Ectodermal cell (in vitro differentiated cells): ENCODE measurements at regions not wholly inside any gene's neighbourhood (a gene's known extent, or its start where the extent isn't known, plus 50 kb on each side); places are given as distances from the start of the nearest gene placed in this dataset.
A peak's percentile ranks its signal among the peaks of the same experiment; 100 is the strongest.

ENCODE experiments used
- H3K27ac ChIP-seq: 2 replicates; pipeline ENCODE4 v1.7.0; 2013; ENCODE audit warnings: mild to moderate bottlenecking, low read depth, low read length; ENCODE audit not compliant: insufficient read depth, poor library complexity, severe bottlenecking
- H3K27me3 ChIP-seq: 2 replicates; pipeline ENCODE4 v1.7.0; 2013; ENCODE audit warnings: mild to moderate bottlenecking, low read length; ENCODE audit not compliant: insufficient read depth, control insufficient read depth, poor library complexity, severe bottlenecking
- H3K36me3 ChIP-seq: one replicate; pipeline ENCODE4 v1.7.0; 2013; ENCODE audit warnings: low read length; ENCODE audit not compliant: control insufficient read depth, insufficient read depth
- H3K4me1 ChIP-seq: one replicate; pipeline ENCODE4 v1.7.0; 2013; ENCODE audit warnings: low read length; ENCODE audit not compliant: control insufficient read depth, insufficient read depth
- H3K4me3 ChIP-seq: 2 replicates; pipeline ENCODE4 v1.7.0; 2013; ENCODE audit warnings: low read depth, low read length, control low read depth; ENCODE audit not compliant: insufficient read depth
- H3K9me3 ChIP-seq: 2 replicates; pipeline ENCODE4 v1.7.0; 2013; ENCODE audit warnings: mild to moderate bottlenecking, low read length, moderate library complexity; ENCODE audit not compliant: control insufficient read depth
- WGBS, 2 experiments: methylation state at CpG; one replicate each; pipeline ENCODE4 v1.1.7; 2013; ENCODE audit warnings: missing lambda C conversion rate in 2 of 2; 5-methylcytosine and 5-hydroxymethylcytosine counted together

- 84 to 86% methylated on average over 20 of the region's 20 CpGs for WGBS, 2 experiments
- Histone ChIP-seq H3K9me3 (no peaks in the 10 kb centered on the region), H3K4me1 (peaks cover 9% of the 10 kb centered on the region), H3K4me3 (no peak overlapping the region), H3K36me3 (no peaks in the 10 kb centered on the region), H3K27me3 (peaks cover 19% of the 10 kb centered on the region), H3K27ac (no peak overlapping the region)
Observed at GRCh38 chr6:169966312-169967181, 215.1 kb downstream of the ERMARD start.

GRCh38 chr6:169965657-169966311, 214.4 kb downstream of the ERMARD start:
- WGBS, 2 experiments: 91% methylated on average over 25 of the region's 25 CpGs
- H3K36me3 ChIP-seq: no peaks in the 10 kb centered on the region
- peaks cover 11% of the 10 kb centered on the region for H3K4me1 ChIP-seq
- no peak overlapping the region for H3K27ac ChIP-seq
- no peak overlapping the region for H3K4me3 ChIP-seq
- no peaks in the 10 kb centered on the region for H3K9me3 ChIP-seq
- peaks cover 21% of the 10 kb centered on the region for H3K27me3 ChIP-seq

- Histone ChIP-seq H3K27ac (no peak overlapping the region), H3K4me3 (no peak overlapping the region), H3K27me3 (peaks cover 21% of the 10 kb centered on the region), H3K4me1 (peaks cover 12% of the 10 kb centered on the region), H3K9me3 (no peaks in the 10 kb centered on the region), H3K36me3 (no peaks in the 10 kb centered on the region)
- WGBS, 2 experiments: 76 to 78% methylated on average over 5 of the region's 6 CpGs
Observed at GRCh38 chr6:169965239-169965638, 213.8 kb downstream of the ERMARD start.

GRCh38 chr6:169964486-169965180, 213.2 kb downstream of the ERMARD start:
- Histone ChIP-seq H3K27me3 (peaks cover 21% of the 10 kb centered on the region), H3K4me1 (peaks cover 12% of the 10 kb centered on the region), H3K36me3 (no peaks in the 10 kb centered on the region), H3K27ac (no peak overlapping the region), H3K9me3 (no peaks in the 10 kb centered on the region), H3K4me3 (no peak overlapping the region)
- WGBS, 2 experiments: 91 to 95% methylated on average over 9 of the region's 9 CpGs

DNA sequence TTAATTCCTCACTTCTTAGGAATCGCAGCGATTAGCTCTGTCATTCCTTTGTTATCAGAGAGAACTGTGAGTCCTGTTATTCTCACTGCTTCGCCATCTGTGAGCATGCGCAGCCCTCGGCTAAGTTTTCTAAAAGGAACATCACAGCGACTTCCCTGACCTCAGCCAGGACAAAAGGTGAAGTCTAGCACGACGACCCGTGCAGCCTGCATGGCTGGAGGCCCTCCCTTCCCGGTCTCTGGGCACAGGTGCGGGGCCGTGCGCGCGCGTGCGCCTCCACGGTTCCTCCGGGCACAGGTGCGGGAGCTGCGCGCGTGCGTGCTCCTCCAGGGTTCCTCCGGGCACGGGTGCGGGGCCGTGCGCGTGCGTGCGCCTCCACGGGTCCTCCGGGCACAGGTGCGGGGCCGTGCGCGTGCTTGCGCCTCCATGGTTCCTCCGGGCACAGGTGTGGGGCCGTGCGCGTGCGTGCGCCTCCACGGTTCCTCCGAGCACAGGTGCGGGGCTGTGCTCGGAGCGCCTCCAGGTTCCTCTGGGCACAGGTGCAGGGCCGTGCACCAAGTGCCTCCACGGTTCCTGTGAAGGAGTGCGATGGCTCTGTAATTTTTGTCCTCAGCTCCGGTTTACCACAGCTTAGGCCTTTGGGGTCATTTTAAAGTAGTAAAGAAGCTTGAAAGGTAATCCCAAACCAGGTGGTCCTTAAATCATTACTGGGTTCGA, 212.3 kb downstream of the ERMARD start:
- Histone ChIP-seq H3K9me3 (no peaks in the 10 kb centered on the region), H3K36me3 (no peaks in the 10 kb centered on the region), H3K27me3 (peaks cover 21% of the 10 kb centered on the region), H3K27ac (no peak overlapping the region), H3K4me1 (peaks cover 12% of the 10 kb centered on the region), H3K4me3 (no peak overlapping the region)
- 96% methylated on average over 54 of the region's 55 CpGs for WGBS, 2 experiments

- H3K4me1 ChIP-seq: peaks cover 12% of the 10 kb centered on the region
- H3K36me3 ChIP-seq: no peaks in the 10 kb centered on the region
- no peak overlapping the region for H3K4me3 ChIP-seq
- 92 to 93% methylated on average over 44 of the region's 44 CpGs for WGBS, 2 experiments
- peaks cover 21% of the 10 kb centered on the region for H3K27me3 ChIP-seq
- no peak overlapping the region for H3K27ac ChIP-seq
- H3K9me3 ChIP-seq: no peaks in the 10 kb centered on the region
Observed at GRCh38 chr6:169962604-169963469, 211.4 kb downstream of the ERMARD start.

DNA sequence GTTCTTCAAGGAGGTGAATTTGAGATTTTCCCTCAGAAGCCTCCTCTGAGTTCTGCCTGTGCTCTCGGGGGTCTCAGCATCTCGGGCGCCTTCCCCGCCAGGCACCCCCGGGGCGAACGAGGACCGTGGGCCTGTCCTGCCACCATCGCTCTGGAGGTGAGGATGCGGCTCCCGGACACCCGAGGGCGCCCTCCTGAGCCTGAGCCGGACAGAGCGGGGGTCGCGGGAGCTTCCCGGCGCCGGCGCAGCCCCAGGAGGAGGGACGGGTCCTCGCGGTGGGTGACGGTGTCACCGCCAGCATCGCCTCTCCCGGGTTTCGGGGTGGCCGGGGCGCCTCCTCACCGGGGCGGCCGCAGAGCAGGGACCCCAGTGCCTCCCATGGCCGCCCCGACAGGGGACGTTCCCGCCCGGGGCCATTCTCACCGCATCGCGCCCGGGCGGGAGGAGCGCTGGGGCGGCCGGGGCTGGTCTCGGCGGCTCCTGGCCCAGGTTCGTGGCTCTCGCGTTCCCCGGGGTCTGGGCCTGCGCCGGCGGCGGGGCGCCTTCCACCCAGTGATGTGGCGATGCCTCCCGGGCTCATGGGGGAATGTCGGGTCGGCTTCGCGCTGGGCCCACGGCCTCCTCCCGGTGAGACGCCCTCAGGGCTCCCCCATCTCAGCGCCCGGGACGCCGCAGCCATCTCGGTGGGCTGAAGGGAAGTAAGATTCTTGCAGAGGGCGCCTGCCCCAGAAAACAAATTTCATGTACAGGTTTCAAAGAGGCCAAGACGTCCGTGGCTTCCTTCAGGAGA, 210.5 kb downstream of the ERMARD start:
- Histone ChIP-seq H3K9me3 (no peaks in the 10 kb centered on the region), H3K4me1 (peaks cover 12% of the 10 kb centered on the region), H3K27ac (no peak overlapping the region), H3K36me3 (no peaks in the 10 kb centered on the region), H3K27me3 (peaks cover 21% of the 10 kb centered on the region), H3K4me3 (peak overlapping the region; percentile 42)
- 12 to 15% methylated on average over 75 of the region's 75 CpGs for WGBS, 2 experiments

DNA sequence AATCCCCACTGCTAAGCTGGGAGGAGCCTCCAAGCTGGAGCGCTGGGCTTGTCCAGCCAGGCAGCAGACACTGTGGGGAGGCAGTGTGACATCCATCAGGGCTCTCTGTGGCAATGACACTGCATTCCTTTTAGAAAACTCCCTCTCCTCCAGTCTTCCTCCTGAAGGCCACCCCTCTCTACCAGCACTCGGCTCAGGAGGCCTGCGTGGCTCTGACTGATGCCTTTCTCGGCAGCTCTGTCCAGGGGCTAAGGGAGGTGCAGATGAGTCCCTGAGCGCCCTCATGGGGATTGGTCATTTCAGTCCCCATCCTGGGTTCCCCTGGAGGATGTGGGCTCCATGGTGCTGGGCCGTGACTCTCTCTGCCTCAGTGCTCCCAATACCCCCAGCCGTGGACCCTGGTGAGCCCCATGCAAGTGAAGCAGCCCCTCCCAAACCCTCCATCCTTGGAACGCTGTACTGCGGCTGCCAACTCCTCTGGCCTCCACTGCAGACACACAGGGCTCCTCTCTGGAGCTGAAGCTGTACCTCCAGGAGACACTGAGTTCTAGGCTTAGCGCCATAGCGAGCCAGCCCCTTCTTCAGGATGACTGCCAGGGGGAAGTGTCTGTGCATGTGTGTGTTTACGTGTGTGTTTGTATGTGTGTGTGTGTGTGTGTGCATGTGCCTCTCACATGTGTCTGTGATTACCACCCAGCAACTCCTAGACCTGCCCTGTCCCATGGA, 209.6 kb downstream of the ERMARD start:
- Histone ChIP-seq H3K4me1 (peaks cover 12% of the 10 kb centered on the region), H3K27me3 (peaks cover 21% of the 10 kb centered on the region), H3K4me3 (no peak overlapping the region), H3K27ac (no peak overlapping the region), H3K36me3 (no peaks in the 10 kb centered on the region), H3K9me3 (no peaks in the 10 kb centered on the region)
- 84 to 86% methylated on average over 12 of the region's 12 CpGs for WGBS, 2 experiments
